Fibroblast of the conjunctiva (primary cell): ENCODE measurements at regions not wholly inside any gene's neighbourhood (a gene's known extent, or its start where the extent isn't known, plus 50 kb on each side); places are given as distances from the start of the nearest gene placed in this dataset.
"Not testable (repeated sequence)": the region's sequence is repeated elsewhere in the genome, so short reads cannot be mapped to it uniquely, and the experiment has no call there.

Experiments
- DNase-seq: peaks from one replicate; pipeline ENCODE4 v3.0.0-alpha.2; 2010; ENCODE audit warnings: low read depth

DNA sequence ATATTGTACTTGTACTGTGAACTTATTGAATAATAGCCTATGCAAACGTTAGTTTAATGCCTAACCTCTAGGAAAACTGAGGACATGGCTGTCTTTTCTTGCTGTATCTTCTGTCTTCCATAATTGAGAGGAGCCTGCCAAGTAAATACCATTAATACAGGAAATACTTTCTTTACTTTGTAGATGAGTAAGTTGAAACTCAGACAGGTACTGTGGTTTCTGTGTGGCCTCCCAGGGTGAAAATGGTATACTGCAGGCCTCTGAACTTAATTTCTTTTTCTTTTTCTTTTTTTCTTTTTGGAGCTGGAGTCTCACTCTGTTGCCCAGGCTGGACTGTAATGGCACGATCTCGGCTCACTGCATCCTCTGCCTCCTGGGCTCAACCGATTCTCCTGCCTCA is 208.8 kb upstream of the ADGRL4 start:
- no peak for DNase-seq

DNA sequence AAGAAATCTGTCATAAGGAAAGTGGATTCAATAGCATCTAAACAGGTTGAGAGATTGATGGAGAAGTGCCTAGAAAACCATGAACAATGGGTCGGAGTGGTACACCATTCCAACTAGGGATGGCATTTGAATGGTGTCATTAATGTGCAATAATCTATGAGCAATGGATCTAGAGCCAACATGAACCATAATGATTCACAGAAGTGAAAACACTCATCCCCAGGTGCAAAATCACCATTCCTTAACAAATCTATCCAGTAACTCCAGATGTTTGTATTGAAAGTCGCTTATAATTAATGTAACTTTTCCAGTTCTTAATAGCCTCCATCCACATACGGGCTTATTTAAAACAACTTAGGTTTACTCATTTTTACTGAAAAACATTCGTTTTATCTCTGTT is 201.3 kb upstream of the ADGRL4 start:
- DNase-seq: no peak

DNA sequence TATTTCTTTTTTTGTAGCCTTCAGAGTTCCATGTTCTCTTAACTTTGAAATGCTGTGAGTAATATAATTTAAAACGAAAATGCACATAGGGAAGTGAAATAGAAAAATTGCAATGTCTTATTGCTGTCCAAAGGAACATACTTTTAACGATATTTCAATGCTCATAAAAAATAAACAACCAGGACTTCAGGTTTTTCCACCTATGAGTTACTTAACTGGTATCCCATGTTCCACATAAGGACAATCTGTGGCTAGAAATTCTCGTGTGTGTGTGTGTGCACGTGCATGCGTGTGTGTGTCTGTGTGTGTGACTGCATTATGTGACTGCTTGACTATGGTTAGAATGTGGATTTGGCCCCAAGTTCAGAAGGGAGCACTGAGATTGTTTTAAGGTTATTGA is 200.8 kb upstream of the ADGRL4 start:
- DNase-seq: no peak

DNA sequence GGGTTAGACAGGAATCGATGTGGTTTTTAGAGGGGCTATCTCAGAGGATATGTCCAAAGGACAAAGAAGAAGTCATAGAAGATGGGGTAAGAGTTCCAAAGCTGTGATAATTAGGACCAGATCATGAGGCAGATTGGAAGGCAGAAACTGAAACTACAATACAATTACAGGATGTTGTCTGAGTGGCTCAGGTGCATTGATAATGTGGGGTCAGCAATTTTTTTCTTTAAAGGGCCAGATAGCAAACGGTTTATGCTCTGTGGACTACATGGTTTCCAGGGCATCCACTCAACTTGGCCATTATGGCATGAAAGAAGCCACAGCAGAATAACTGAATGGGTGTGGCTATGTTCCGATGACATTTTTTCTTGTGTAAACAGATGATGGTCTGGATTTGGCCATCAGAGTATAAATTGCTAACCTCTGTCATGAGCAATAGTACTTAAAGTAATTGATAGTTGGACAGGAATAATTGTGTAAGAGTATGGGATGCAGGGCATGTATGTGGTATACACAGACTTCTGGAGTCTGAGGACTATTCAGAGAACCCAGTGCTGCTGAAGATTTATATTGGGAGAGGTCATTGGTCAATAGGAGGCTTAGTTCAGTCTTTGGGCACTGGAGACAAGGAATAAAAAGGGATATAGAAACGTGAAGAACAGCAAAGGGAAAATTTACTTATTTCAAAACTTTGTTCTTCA is 198.4 kb upstream of the ADGRL4 start:
- no peak for DNase-seq

DNA sequence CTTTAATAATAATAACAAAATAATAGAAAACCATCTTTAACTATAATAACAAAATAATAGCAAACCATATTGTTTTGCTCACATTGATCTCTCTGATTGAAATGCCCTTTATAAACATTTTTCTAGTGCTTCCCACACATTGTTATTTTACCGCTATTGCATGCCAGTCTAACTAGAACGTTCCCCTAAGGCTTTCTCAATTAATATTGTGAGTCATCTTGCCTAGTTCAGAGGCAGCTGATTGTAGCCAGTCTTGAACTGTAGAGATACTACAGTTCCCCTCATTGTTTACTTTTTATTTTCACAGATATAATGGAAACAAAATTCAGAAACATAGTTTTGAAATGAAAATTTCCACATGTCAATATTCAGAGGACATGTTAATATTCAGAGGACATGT is 192.3 kb upstream of the ADGRL4 start:
- no peak for DNase-seq

DNA sequence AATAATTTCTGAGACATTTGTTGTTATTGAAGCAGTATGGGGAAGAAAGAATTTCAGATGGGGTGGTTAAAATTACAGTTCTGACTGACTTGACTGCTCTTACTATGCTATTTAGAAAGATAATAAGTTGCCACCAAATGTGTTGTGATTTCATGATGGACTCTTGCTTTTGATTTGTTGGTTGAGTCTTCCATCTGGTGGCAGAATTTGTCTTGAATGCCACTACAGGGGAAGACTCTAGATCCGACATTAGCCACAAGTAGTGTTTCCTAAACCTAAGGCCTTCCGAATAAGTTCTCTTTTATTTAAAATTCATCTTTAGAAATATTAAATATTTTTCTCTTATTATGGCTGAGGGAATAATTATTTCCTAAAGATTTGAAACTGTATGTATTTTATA is 190.9 kb upstream of the ADGRL4 start:
- no peak for DNase-seq

DNA sequence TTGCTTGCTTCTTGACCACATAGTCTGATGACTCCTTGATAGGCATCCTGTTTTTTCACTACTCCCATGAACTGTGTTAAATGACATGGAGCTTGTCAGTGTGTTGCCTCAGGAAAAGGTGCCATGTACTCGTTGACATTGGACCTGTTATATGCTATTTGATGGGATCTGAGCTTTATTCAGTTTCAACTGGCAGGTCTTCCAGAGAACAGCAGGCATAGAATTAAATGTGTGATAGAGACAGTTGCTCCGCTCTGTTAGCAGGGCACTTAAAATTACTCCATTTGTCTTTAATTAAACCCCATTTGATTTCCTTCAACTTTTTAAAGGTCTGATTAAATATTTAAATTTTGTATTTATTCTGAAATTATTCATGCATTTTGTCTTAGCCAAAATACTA is 189.7 kb upstream of the ADGRL4 start:
- DNase-seq: no peak

DNA sequence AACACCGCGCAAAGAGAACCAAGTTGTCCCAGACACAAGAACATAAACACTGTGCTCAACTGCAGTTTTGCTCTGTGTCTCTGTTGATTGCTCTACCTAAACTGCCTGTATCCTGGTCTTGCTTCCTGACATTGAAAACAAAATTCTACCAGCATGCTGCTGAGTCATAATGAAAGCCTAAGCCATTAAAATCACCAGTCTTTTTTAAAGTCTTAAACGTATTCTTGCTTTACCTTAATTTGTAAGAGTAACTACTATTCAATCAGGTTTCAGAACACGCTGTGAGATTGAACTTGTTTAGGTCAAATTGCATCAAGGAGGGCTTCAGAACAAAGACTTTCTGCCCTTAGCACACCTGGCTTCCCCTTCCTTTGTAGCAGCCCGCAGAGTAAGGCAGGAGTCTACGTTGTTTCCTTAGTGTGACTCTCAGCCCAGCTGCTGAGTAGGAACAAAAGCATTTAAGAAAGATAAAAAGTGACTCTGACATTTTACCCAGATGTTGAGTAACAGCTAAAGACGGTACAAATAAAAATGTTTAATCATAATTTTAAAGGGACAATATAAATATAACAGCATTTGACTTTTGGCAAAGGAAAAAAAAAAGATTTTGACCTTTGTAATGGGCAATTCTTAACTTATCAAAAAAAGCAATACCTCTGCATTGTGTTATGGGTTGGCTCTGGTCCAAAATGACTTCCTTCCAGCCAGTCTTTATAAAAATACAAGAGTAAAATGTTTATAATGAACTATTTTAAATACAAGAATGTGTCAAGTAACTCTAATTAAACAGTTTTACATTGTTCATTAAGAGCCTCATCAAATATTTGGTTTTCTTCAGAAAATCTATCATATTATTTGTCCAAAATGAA is 186.9 kb upstream of the ADGRL4 start:
- no peak for DNase-seq

DNA sequence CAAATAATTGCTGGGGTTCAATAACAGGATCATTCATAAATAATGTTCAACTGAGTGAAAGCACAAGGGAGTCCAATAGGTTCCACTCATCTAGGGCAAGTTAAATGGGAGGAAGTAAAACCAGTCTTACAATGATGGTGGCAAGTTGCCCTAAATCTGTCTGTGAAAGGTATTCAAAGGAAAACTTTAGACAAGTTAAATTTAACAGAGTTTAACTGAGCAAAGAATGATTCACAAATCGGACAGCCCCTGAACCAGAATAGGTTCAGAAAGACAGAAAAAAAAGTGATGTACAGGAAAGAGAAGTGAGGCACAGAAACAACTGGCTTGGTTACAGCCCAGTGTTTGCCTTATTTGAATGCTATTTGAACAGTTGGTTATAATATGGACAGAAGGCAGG is 183.5 kb upstream of the ADGRL4 start:
- no peak for DNase-seq

DNA sequence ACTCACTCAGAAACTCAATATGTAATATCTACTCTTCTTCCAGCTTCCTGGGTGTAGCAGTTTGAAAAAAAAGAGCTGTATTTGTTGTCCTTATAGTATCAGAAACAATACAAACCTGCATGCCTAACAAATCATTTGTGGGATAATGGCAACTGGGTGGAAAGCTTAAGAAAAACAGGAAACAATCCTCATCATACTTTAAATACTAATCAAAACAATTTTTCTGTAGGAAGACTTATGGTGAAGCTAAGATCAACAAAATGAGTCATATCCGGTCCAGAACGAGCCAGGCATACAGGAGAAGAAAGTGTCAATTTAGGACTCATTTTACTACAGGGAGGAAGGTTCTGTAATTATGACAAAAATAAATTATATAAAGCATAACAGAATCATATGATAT is 181.8 kb upstream of the ADGRL4 start:
- no peak for DNase-seq

DNA sequence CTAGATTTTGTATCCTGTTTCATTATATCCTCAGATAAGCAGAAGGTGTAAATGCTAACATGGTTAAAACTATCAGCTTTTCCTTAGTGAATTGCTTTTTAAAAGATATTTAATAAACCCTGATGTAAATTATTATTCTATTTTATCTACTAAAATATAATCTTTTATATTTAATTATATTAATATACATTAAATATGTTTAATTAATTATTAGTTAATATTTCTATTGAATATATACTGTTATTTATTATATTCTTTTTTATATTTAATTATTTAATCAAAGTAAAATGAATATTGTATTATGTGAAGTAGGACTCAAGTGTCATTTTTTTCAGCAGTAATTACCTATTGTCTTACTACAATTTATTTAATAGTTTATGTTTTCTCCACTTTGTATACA is 179.7 kb upstream of the ADGRL4 start:
- DNase-seq: no peak

DNA sequence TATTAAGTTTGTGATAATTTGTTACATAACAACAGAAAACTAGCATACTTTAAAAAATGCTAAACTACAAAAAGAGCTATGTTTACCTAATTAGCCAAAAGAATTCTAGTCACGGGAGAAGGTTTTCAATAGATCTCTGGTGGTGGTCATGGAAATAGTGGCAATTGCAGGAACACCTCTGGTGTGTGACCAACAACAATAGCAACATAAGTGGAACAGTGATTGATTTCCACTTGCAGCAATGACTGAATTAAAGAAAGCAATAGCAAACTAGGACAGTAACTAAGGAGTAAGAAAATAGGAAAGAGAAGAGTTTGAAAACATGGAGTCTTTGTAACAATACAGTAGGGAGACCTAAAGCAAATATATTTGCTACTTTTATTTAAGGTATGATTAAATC is 171.3 kb upstream of the ADGRL4 start:
- DNase-seq: no peak

DNA sequence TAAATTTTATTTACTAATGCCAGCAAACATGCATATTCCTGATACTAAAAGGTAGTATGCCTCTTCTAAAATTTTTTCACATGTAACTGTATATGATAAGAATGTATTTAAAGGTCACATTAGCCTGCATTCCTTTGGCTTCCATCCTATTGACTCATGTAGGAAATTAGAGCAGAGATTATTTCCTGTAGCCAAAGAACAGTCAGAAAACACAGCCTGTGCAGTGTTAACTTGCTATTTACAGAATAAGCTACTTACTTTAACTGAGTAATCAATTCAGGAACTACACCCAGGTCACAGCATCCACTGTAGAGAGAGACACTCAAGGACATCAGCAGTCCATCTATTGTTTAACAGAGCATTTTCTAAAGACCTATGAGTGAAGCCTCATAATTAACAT is 154.5 kb upstream of the ADGRL4 start:
- DNase-seq: peak; percentile 16

DNA sequence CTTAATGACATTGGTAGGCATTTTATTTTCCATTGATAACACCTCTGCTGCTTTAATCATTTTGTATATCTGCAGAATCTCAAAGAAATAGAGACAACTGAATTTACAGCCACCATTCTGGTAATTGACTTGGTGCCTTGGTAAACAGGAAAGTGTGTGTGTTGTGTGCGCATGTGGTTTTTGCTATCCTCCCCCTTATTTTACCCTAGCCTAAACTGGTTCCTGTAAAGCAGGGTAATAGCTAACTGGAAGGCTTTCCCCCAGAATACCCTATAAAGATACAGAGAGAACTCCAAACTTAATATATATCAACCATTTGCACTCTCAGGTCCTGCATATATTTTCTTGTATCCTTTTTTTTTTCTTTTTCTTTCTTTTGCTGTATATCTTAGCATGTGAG is 149.5 kb upstream of the ADGRL4 start:
- no peak for DNase-seq

DNA sequence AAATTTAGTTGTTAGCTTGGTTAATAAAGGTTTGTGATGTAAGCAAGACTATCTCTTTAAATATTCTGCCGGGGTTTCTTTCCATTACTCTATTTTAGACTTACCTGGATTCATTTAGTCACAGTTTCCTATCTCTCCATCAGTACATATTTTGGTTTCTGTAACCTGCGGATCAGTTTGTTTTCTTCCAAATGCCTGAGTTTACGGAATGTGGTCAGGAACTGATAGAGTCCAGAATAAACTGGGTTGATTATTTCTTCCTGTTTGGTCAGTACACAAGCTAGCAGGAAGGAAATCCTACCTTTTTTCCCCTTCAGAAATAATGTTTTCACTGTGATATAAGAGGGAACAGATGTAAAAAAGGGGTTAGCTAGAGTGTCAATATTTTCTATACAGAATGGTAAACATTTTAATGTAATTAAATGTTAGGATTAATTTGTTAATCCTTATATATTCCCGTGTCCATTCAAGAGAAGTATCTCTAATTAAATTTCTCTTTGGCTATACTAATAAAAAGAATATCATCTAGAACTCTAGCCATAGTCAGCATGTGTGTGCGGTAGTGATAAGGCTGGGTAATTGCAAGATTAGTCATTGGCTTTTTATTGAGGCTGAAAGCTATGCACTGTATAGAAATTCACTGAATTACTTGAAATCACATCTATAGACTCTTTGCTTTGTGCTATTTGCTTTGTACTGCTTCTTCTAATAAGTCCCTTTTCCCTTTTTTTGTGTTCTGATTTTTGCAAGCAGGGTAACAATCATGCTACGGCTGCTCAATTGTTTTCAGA is 144.7 kb upstream of the ADGRL4 start:
- DNase-seq: no peak

DNA sequence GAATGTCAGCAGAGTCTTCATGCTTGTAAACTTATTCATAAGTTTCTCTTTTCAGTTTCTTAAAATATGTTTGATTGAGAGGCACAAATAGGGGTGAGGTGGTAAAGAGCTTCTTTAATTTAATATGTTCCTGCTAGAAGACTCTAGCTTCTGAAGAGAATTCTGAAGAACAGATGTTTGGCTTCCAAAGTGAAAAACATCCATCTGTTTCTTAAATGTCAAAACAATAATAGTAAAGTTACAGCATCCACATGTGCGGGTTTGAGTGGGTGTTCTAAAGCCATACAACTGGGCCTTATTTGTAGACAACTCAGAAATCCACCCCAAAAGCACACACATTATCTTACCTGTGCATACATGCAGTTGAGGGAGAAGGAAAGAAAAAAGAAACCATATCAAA is 144.0 kb upstream of the ADGRL4 start:
- no peak for DNase-seq

DNA sequence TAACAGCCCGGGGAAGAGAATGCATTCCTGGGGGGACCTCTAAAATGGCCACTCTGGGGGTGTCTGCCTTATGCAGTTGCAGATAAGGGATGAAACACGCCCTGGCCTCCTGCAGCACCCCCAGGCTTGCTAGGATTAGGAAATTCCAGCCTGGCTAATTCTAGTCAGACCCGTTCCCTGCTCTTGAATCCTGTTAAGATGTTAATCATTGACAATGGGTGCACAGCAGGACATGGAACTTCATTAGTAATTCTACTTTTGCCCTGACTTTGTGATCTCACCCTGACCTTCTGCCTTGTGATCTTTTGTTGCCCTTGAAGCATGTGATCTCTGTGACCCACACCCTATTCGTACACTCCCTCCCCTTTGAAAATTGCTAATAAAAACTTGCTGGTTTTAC is 131.7 kb upstream of the ADGRL4 start:
- DNase-seq: not testable (repeated sequence)

DNA sequence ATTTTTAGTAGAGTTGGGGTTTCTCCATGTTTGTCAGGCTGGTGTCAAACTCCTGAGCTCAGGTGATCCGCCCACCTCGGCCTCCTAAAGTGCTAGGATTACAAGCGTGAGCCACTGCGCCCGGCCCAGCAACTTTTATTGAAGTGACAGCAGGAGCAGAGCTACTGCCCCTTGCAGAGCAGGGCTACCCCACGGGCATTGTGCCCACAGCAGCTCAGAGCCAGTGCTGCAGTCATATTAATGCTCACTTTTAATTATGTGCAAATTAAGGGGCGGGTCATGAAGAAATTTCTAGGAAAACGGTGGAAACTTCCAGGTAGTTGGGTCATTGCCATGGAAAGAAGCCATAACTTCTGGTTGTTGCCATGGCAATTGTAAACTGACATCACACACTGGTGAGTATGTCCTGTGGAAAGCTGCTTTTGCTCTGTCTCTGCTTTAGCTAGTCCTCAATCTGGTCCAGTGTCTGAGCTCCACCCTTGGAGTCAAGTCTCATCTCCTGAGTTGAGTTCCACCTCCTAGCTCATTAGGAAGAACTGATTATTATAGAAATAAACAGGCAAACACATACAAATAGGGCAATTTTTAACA is 127.3 kb upstream of the ADGRL4 start:
- DNase-seq: no peak

DNA sequence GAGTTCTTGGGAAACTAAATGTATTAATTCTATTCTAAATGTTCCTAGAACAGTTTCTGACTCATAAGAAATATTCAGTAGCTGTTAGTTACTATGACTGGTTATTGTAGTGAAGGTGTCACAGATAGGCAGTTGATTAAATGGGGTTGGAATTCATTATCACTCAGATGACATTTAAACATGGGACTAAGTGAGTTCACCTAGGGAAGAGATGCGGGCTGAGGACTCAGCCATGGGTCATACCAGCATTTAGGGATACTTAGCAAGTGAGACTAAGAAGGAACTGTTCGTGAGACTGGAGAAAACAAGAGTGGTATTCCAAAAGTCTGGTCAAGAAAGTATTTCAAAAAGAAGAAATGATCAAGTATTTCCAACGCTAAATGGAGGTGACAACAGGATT is 125.1 kb upstream of the ADGRL4 start:
- no peak for DNase-seq

DNA sequence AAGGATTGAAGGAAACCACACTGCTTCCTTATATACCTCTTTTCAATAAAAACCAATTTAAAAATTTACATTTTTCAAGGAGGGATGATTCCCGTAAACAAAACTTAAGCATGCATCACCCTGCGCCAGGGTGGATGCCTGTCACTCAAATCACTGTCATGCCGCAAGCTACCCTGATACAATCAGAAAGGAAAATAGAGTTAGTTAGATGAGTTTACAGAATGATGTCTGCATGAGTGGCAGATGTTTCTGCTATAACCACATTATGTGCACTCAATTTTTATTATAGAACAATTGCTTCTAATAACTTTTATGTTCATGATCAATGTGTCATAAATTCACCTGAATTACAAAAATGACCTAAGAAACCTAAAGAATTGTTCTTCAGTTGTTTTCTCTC is 123.4 kb upstream of the ADGRL4 start:
- DNase-seq: no peak

DNA sequence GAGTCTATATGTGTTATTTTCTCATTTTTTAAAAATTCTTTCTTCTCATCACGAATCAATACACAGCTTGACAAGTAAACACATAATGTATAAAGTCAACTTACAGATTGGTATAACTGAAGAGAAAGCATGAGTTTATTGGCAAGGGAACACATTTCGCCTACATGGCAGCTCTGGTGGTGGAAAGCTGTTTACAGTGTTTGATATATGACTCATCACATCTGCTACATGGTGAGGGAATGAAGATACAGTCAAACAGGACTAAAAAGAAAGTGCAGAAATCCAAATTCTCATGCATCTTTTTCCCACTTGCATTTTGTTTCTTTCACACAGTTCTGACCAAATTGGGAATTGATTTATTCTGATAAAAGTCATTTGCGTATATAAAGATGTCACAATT is 122.2 kb upstream of the ADGRL4 start:
- DNase-seq: peak; percentile 79

DNA sequence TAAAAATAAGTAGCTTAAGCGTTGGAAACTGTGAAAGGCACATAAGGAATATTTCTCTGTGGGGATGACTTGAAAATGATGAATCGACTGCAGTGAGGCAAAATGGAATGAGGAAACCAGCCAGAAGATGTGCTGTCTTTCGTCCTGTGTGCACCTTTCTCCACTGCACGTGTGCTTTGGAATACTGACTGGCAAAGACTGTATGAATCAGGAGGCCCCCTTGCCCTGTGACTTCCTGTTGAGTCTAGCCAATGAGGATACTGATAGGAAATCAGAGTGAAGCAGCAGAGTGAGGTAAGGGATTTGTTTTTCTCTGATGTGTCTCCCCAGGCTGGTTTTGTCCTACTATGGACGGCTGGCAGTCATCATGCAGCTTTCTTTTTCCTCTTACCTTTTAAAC is 118.2 kb upstream of the ADGRL4 start:
- no peak for DNase-seq

DNA sequence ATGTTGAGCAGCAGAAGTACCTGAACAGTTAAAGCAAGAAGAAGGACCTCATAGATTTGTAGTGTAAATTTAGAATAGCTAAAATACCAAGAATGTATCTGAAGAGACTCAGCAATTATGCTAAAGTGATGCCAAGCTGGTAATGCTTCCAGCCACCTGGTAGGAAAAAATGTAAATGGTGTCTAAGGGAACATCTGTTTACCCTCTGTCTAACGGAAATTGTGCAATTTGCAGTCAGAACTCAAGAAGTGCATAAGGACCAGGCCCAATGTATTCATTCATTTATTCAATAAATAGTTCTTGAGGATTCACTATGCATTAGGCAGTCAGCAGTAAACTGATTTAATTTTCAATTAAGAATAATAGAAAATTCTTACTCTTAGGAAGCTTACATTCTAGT is 116.0 kb upstream of the ADGRL4 start:
- DNase-seq: no peak
